Left ventricle myocardium inferior (tissue), 1 donor: ENCODE measurements at regions not wholly inside any gene's neighbourhood (a gene's known extent, or its start where the extent isn't known, plus 50 kb on each side); places are given as distances from the start of the nearest gene placed in this dataset.
A peak's percentile ranks its signal among the peaks of the same experiment; 100 is the strongest.

Experiments used
- DNase-seq: peaks from one replicate; pipeline ENCODE4 v3.0.0-alpha.2; 2020
- H3K27ac ChIP-seq: fragments of 200-600 bp; replicated peaks from 2 replicates; pipeline ENCODE4 v1.8.0; 2021
- H3K27me3 ChIP-seq: fragments of 200-600 bp; 2 replicates; pipeline ENCODE4 v1.8.0; 2021; ENCODE audit warnings: low read depth
- H3K36me3 ChIP-seq: fragments of 200-600 bp; 2 replicates; pipeline ENCODE4 v1.8.0; 2021
- H3K4me1 ChIP-seq: fragments of 200-600 bp; 2 replicates; pipeline ENCODE4 v1.8.0; 2021
- H3K4me3 ChIP-seq: fragments of 200-600 bp; 2 replicates; pipeline ENCODE4 v1.8.0; 2021; ENCODE audit warnings: mild to moderate bottlenecking, moderate library complexity
- H3K9me3 ChIP-seq: fragments of 200-600 bp; replicated peaks from 2 replicates; pipeline ENCODE4 v1.8.0; 2021
- intact Hi-C: fragments of 100-400 bp; cut with micrococcal nuclease; formaldehyde crosslinking; loops from one replicate; pipeline ENCODE4 v1.11.0; 2022
- TF ChIP-seq, protein P1 (sequence below): fragments of 200-600 bp; IDR thresholded peaks from 2 replicates; pipeline ENCODE4 v1.8.0; 2021; ENCODE audit warnings: antibody characterized with exemption, mild to moderate bottlenecking, borderline replicate concordance
- donor health status: DM: no; HTN: yes; CAD: no; lungs with severe emphysema.

DNA sequence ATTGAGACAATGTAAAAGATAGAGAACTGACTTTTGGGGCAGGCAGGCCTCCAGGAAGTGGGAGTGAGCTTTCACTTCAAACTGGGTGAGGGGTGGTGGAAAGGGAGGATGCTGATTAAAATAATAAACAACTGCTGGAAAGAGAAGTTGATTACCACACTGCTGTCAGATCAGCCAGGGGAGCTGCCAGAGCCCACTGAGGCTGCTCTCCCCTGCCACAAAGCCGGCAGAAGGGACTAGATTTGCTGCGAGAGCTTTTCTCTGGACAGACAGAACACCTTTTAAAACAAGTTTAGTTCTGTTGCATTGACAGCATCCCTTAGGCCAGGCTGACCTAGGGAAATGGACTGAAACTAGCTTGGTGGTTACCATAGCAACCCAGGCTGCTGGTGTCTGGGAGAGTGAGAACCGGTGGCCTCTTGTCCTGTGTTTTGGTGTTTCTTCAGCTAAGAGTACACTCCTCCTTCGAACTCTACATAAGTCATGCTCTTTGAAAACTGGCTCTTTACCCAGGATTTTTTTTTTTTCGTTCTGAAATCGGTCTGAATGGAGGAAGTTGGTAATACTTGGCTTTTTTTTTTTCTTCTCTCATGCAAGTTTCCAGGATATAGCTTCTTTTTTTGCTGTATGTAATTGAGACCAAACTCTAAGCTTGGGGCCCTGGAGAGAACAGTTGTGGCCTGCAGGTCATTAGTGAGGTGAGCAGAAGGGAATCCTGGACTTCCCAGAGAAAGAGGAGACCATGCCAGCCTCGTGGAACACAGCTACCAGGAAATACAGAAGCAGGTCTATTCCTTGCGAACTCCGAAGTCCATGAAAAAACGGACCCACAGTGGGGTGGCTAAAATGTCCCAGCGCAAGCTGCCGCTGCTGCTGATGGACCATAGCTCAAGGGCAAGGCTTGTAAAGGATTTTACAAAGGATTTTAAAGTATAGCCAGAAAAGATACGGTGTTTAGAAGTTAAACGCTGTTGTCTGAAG lies 374.4 kb downstream of the UTRN start:
- H3K36me3 ChIP-seq, result no peaks in the 10 kb centered on the region
- TF ChIP-seq, protein P1, sequence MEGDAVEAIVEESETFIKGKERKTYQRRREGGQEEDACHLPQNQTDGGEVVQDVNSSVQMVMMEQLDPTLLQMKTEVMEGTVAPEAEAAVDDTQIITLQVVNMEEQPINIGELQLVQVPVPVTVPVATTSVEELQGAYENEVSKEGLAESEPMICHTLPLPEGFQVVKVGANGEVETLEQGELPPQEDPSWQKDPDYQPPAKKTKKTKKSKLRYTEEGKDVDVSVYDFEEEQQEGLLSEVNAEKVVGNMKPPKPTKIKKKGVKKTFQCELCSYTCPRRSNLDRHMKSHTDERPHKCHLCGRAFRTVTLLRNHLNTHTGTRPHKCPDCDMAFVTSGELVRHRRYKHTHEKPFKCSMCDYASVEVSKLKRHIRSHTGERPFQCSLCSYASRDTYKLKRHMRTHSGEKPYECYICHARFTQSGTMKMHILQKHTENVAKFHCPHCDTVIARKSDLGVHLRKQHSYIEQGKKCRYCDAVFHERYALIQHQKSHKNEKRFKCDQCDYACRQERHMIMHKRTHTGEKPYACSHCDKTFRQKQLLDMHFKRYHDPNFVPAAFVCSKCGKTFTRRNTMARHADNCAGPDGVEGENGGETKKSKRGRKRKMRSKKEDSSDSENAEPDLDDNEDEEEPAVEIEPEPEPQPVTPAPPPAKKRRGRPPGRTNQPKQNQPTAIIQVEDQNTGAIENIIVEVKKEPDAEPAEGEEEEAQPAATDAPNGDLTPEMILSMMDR, result no peak
- intact Hi-C loops, result no loop called here
- peak overlapping the region; percentile 25 for H3K27ac ChIP-seq
- no peak for DNase-seq
- no peak overlapping the region for H3K4me3 ChIP-seq
- peaks cover 32% of the 10 kb centered on the region for H3K4me1 ChIP-seq
- H3K9me3 ChIP-seq, result no peaks in the 10 kb centered on the region
- no peaks in the 10 kb centered on the region for H3K27me3 ChIP-seq

DNA sequence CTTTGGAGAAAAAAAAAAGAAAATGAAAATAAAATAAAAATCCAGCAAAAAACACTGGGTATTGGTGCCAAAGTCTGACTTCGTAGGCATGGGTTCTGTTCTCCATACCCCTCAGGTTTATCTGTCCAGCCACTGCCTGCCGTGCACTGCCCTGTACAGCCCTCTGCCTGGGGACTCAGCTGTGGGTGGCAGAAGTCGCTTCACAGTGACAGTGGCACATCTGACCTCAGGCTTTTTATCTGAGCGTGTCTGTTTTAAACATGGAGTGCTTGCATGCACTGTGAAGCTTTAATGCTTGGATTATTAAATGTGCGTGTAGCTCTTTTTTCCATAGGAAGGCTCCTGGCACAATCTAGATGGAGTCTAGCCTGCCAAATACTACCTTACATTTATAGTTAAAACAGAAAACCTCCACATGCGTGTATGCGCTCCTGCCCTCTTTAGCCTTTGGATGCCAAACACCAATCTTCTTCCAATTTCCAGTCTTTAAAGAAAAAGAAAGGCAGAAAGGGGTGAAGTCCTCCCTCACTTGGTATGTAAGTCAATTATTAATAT lies 375.5 kb downstream of the UTRN start:
- H3K9me3 ChIP-seq, result no peaks in the 10 kb centered on the region
- no peaks in the 10 kb centered on the region for H3K27me3 ChIP-seq
- intact Hi-C loops, result no loop called here
- no peak overlapping the region for H3K4me3 ChIP-seq
- TF ChIP-seq, protein P1, result no peak
- H3K4me1 ChIP-seq, result peaks cover 32% of the 10 kb centered on the region
- no peak overlapping the region for H3K27ac ChIP-seq
- no peaks in the 10 kb centered on the region for H3K36me3 ChIP-seq
- no peak for DNase-seq

DNA sequence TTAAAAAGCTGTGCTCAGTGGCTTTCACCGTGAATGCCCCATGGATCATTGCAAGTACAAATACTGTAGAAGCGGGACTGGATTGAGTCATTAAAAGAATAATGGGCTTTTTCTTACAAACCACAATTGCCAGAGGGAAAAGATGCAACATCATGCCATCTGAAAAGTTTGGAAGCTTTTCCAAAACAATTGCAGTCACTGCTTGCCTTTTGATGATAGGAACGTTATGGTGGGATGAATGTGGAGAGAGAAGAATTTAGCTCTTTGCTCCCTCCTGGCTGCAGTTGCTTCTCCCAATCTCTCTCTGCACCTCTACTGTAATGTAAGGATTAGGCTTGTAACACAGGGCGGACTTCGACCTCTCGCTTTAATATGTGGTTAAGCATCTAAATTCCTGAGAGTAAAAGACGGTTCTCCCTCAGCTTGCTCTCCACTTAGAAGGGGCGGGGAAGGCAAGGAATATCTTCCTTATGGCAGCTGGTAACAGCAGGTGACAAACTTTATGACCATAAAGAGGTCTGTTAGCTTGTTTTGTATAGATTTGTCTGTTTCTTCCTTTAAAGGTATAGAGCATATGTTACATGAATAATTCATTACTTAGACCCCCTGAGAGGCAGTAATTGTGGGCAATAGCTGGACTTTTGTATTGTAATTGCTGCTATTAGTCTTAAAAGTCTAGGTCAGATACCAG lies 376.1 kb downstream of the UTRN start:
- Histone ChIP-seq H3K4me1 (peaks cover 32% of the 10 kb centered on the region), H3K27ac (no peak overlapping the region), H3K27me3 (no peaks in the 10 kb centered on the region), H3K9me3 (no peaks in the 10 kb centered on the region), H3K36me3 (no peaks in the 10 kb centered on the region), H3K4me3 (no peak overlapping the region)
- intact Hi-C loops, result no loop called here
- TF ChIP-seq, protein P1, result no peak
- no peak for DNase-seq

DNA sequence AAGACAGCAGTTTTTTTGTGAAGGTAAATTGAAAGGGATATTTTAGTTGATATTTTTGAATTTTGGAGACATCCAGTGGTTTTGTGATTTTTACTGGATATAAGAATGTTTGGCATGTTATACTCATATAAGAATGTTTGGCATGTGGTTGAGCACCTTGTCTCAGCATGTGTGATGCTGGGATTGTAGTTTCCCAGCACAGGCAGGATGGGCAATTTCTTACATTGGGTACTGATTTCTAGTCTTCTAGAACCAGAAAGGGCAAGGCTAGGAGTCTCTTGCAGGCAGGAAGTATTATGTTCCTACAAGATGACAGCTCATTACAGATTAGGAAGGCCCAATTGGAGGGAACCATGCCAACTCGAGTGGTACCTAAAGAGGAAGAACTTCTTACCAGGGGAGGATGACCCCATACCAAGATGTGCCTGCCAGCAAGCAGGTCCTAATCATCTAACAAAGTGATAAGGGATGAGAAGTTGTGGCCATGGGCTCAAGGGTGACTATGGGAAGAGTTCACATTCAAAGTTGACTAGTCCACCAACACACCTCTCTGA lies 377.8 kb downstream of the UTRN start:
- Histone ChIP-seq H3K27me3 (no peaks in the 10 kb centered on the region), H3K4me3 (no peak overlapping the region), H3K27ac (no peak overlapping the region), H3K36me3 (no peaks in the 10 kb centered on the region), H3K4me1 (peaks cover 32% of the 10 kb centered on the region), H3K9me3 (no peaks in the 10 kb centered on the region)
- DNase-seq, result no peak
- intact Hi-C loops, result no loop called here
- TF ChIP-seq, protein P1, result no peak

DNA sequence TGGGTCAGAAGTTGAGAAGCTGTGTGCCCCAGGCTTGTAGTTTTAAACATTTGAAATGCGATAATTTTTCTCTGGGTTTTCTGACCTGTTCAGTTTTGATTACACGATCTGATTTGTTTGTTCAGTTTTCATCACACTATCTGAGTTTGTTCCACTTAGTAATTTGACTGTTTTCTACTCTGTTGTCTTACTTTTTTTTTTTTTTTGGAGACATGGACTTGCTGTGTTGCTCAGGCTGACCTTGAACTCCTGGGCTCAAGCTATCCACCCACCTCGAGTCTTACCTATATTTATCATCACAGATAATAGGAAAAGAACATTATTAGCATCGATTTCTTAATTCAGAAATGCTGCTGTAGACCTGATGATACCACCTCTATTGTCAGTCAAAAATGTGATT lies 379.1 kb downstream of the UTRN start:
- H3K4me3 ChIP-seq, result no peak overlapping the region
- TF ChIP-seq, protein P1, result no peak
- no peaks in the 10 kb centered on the region for H3K27me3 ChIP-seq
- peaks cover 26% of the 10 kb centered on the region for H3K4me1 ChIP-seq
- no peak for DNase-seq
- peaks cover under 1% of the 10 kb centered on the region for H3K9me3 ChIP-seq
- H3K27ac ChIP-seq, result no peak overlapping the region
- H3K36me3 ChIP-seq, result no peaks in the 10 kb centered on the region
- intact Hi-C loops, result no loop called here
